TTC549 (cell line): ENCODE measurements at regions not wholly inside any gene's neighbourhood (a gene's known extent, or its start where the extent isn't known, plus 50 kb on each side); places are given as distances from the start of the nearest gene placed in this dataset.

Experiments used
- FAIRE-seq: peaks from 2 replicates; lab custom pipeline; 2012; peaks lifted over from hg19 to GRCh38; lab: Jason Lieb, UNC

GRCh38 chr11:127061947-127062346 lies 61.4 kb upstream of the KIRREL3 start:
- no peak for FAIRE-seq

- FAIRE-seq = no peak
Measured at GRCh38 chr11:127059750-127060149, 59.2 kb upstream of the KIRREL3 start.

GRCh38 chr11:127059286-127059685 lies 58.7 kb upstream of the KIRREL3 start:
- no peak for FAIRE-seq

- FAIRE-seq = no peak
Measured at GRCh38 chr11:127058524-127058923, 58.0 kb upstream of the KIRREL3 start.

- FAIRE-seq = no peak
Measured at GRCh38 chr11:127057126-127057525, 56.6 kb upstream of the KIRREL3 start.

GRCh38 chr11:127056338-127056971 lies 55.9 kb upstream of the KIRREL3 start:
- FAIRE-seq = no peak

- FAIRE-seq = no peak
Measured at GRCh38 chr11:127055236-127055635, 54.7 kb upstream of the KIRREL3 start.

- FAIRE-seq = no peak
Measured at GRCh38 chr11:127054153-127054552, 53.6 kb upstream of the KIRREL3 start.

- no peak for FAIRE-seq
Measured at GRCh38 chr11:127052404-127052803, 51.8 kb upstream of the KIRREL3 start.
